Suppressor macrophage treated with lipopolysaccharide for 1 hour (primary cell): ENCODE measurements at regions not wholly inside any gene's neighbourhood (a gene's known extent, or its start where the extent isn't known, plus 50 kb on each side); places are given as distances from the start of the nearest gene placed in this dataset.
A peak's percentile ranks its signal among the peaks of the same experiment; 100 is the strongest.

Source experiments
- DNase-seq, 3 donors: peaks; one replicate each; pipeline ENCODE4 v3.0.0-alpha.2; 2020 to 2022

- no peak for DNase-seq
These were observed 229.6 kb upstream of the BLID start for GRCh38 chr11:122345586-122345985.

GRCh38 chr11:122344215-122344614, 228.2 kb upstream of the BLID start:
- DNase-seq = no peak

GRCh38 chr11:122343210-122343609, 227.2 kb upstream of the BLID start:
- DNase-seq = no peak

GRCh38 chr11:122342089-122342744, 226.2 kb upstream of the BLID start:
- DNase-seq = peak; percentile 14 to 39 (median 26)

GRCh38 chr11:122341477-122341876, 225.5 kb upstream of the BLID start:
- no peak for DNase-seq

- DNase-seq = no peak
These were observed 224.7 kb upstream of the BLID start for GRCh38 chr11:122340607-122341290.

- no peak for DNase-seq
These were observed 223.5 kb upstream of the BLID start for GRCh38 chr11:122339436-122340060.

- DNase-seq = no peak
These were observed 221.7 kb upstream of the BLID start for GRCh38 chr11:122337704-122338103.

GRCh38 chr11:122337241-122337640, 221.2 kb upstream of the BLID start:
- DNase-seq = no peak

- no peak for DNase-seq
These were observed 220.7 kb upstream of the BLID start for GRCh38 chr11:122336706-122337105.

GRCh38 chr11:122334546-122335339, 218.7 kb upstream of the BLID start:
- no peak for DNase-seq

- DNase-seq = no peak
These were observed 217.5 kb upstream of the BLID start for GRCh38 chr11:122333467-122333866.

GRCh38 chr11:122331079-122331478, 215.1 kb upstream of the BLID start:
- peak; percentile 9 to 46 (median 32) for DNase-seq

GRCh38 chr11:122330279-122330965, 214.4 kb upstream of the BLID start:
- DNase-seq = peak; percentile 32 to 43 (median 37)

GRCh38 chr11:122327528-122327927, 211.5 kb upstream of the BLID start:
- DNase-seq = peak in 1 of 3 donors; percentile 13

- DNase-seq = no peak
These were observed 207.9 kb upstream of the BLID start for GRCh38 chr11:122323754-122324421.

- peak in 1 of 3 donors; percentile 45 for DNase-seq
These were observed 206.3 kb upstream of the BLID start for GRCh38 chr11:122322329-122322728.

- no peak for DNase-seq
These were observed 204.7 kb upstream of the BLID start for GRCh38 chr11:122320671-122321070.

GRCh38 chr11:122319691-122320620, 203.9 kb upstream of the BLID start:
- peak; percentile 31 to 55 (median 47) for DNase-seq

- no peak for DNase-seq
These were observed 203.1 kb upstream of the BLID start for GRCh38 chr11:122319085-122319484.

- peak; percentile 28 to 57 (median 41) for DNase-seq
These were observed 201.3 kb upstream of the BLID start for GRCh38 chr11:122317305-122317704.
